Osteoblast (primary cell): ENCODE measurements at regions not wholly inside any gene's neighbourhood (a gene's known extent, or its start where the extent isn't known, plus 50 kb on each side); places are given as distances from the start of the nearest gene placed in this dataset.
"Not testable (repeated sequence)": the region's sequence is repeated elsewhere in the genome, so short reads cannot be mapped to it uniquely, and the experiment has no call there.

Experiments
- DNase-seq: peaks from one replicate; pipeline ENCODE4 v3.0.0; 2011; ENCODE audit warnings: low spot score, mixed read lengths; ENCODE audit not compliant: insufficient read length; ENCODE audit errors: missing footprints
- H2AFZ ChIP-seq: 2 replicates; pipeline ENCODE4 v1.6.0; 2011; ENCODE audit warnings: mild to moderate bottlenecking, low read length
- H3K27ac ChIP-seq: 2 replicates; pipeline ENCODE4 v1.5.1; 2011; ENCODE audit warnings: mild to moderate bottlenecking, low read depth, low read length, moderate library complexity
- H3K27me3 ChIP-seq: 2 replicates; pipeline ENCODE4 v1.6.0; 2012; ENCODE audit warnings: mild to moderate bottlenecking, control low read depth, inconsistent platforms, low read length, moderate library complexity; ENCODE audit not compliant: insufficient read depth
- H3K36me3 ChIP-seq: 2 replicates; pipeline ENCODE4 v1.5.1; 2011; ENCODE audit warnings: mild to moderate bottlenecking, low read length, control low read depth, moderate library complexity; ENCODE audit not compliant: insufficient read depth
- H3K4me1 ChIP-seq: 2 replicates; pipeline ENCODE4 v1.5.1; 2011; ENCODE audit warnings: mild to moderate bottlenecking, low read length, control low read depth, moderate library complexity; ENCODE audit not compliant: insufficient read depth
- H3K4me2 ChIP-seq: 2 replicates; pipeline ENCODE4 v1.6.0; 2011; ENCODE audit warnings: mild to moderate bottlenecking, low read length; ENCODE audit not compliant: insufficient read depth
- H3K4me3 ChIP-seq: fragments of 200-600 bp; sonication (generic); 3 replicates; pipeline ENCODE4 v1.5.1; 2012; ENCODE audit warnings: mild to moderate bottlenecking, low read length, inconsistent platforms; ENCODE audit not compliant: insufficient read depth
- H3K79me2 ChIP-seq: 2 replicates; pipeline ENCODE4 v1.6.0; 2012; ENCODE audit warnings: mild to moderate bottlenecking, low read length, control low read depth, inconsistent platforms; ENCODE audit not compliant: insufficient read depth
- H3K9me3 ChIP-seq: 2 replicates; pipeline ENCODE4 v1.5.1; 2011; ENCODE audit warnings: low read depth, low read length, control low read depth
- H4K20me1 ChIP-seq: 2 replicates; pipeline ENCODE4 v1.6.0; 2012; ENCODE audit warnings: mild to moderate bottlenecking, low read length, control low read depth; ENCODE audit not compliant: insufficient read depth
- TF ChIP-seq, protein P1 (sequence below): IDR thresholded peaks from 2 replicates; pipeline ENCODE4 v1.5.1; 2011; ENCODE audit warnings: mild to moderate bottlenecking, low read depth, low read length, moderate library complexity; ENCODE audit errors: extremely low read depth

DNA sequence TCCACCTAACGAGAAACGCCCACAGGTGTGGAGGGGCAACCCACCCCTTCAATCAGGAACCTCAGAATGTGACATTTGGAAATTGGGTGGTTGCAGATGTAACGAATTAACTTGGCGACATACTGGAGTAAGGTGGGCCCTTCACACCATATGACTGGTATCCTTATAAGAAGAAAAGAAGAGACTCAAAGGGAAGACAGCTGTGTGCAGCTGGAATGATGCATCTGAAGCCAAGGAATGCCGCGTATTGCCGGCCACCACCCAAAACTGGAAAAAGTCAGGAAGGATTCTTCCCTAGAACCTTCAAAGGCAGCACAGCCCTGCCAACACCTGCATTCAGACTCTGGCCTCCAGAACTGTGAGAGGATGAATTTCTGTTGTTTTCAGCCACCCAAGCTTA lies 270.0 kb upstream of the FRG2C start:
- H3K27me3 ChIP-seq, H3K4me2 ChIP-seq, H4K20me1 ChIP-seq, H3K79me2 ChIP-seq, DNase-seq, H3K27ac ChIP-seq, H3K4me1 ChIP-seq, H3K9me3 ChIP-seq, H2AFZ ChIP-seq, H3K36me3 ChIP-seq, H3K4me3 ChIP-seq: not testable (repeated sequence)

DNA sequence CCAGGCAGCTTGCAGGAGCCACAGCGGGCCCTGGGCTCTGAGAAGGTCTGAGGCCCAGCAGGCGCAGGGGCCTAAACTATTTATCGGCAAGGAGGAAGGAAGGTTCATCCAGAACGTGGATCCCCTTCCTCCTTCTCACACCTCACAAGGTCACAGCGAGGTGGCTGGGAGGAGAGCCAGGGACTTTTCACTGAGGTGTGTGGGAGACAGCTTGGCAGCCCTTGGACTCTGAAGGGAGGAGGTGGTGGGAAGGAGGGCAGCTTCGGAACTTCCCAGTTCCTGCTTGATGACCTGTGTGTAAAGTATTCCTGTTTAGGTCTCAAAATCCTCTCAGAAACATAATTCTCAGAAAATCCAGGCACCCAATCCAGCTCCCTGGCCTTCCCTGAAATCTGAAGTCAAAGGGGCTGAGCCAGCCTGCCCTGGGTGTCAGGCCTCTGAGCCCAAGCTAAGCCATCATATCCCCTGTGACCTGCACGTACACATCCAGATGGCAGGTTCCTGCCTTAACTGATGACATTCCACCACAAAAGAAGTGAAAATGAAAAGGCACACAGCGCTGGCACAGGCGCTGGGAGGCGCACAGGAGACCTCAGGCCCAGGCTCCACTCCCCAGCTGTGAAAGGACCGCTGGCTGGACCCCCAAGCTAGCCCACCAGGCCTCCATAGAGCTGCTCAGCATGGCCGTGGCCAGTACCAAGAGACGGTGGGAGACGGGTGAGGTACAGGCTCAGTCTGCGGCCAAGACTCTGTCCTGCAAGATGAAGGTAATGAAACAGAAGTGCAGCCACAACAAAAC lies 269.4 kb upstream of the FRG2C start:
- not testable (repeated sequence) for H3K36me3 ChIP-seq, H4K20me1 ChIP-seq, H3K9me3 ChIP-seq, H3K4me3 ChIP-seq, H3K27ac ChIP-seq, H3K27me3 ChIP-seq, H2AFZ ChIP-seq, H3K4me2 ChIP-seq, H3K79me2 ChIP-seq, H3K4me1 ChIP-seq
- peak; percentile 4 for DNase-seq

DNA sequence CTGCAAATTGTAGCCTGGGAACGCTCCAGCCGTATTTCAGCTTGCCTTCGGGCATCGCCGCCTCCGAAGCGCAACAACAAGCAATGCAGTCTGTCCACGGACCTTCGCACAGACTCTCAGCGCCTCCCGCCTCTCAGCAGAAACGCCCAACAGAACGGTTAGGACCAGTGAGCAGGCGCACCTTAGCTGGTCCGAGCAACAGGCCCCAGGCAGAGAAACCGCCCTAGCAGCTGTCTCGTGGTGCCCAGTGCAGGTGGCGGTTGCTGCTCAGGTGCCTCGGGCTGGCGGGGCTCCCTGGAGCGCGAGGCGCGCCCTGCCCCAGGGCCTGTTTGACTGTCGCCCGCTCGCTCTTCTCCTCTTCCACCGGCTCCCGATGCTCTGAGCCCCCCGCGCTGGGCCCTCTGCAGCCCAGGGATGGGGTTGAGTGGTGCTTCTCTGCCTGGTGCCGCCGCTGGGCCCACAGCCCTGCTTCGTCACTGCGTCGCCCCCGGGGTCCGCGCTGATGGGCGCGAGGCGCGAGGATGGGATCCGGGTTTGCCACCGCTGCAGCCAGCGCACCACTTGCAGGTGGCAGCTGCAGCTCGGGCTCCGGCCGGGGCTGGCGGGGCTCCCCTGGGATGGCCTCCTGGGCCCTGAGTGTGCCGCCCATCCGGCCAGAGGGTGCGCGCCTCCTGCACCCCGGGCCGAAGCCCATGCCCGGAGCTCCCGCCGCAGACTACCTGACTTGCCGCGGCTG lies 268.4 kb upstream of the FRG2C start:
- peak; percentile 38 for DNase-seq
- H3K4me3 ChIP-seq: peak overlapping the region; percentile 19
- H2AFZ ChIP-seq: no peak overlapping the region
- H3K36me3 ChIP-seq: no peaks in the 10 kb centered on the region
- H3K9me3 ChIP-seq: no peaks in the 10 kb centered on the region
- TF ChIP-seq, protein P1, sequence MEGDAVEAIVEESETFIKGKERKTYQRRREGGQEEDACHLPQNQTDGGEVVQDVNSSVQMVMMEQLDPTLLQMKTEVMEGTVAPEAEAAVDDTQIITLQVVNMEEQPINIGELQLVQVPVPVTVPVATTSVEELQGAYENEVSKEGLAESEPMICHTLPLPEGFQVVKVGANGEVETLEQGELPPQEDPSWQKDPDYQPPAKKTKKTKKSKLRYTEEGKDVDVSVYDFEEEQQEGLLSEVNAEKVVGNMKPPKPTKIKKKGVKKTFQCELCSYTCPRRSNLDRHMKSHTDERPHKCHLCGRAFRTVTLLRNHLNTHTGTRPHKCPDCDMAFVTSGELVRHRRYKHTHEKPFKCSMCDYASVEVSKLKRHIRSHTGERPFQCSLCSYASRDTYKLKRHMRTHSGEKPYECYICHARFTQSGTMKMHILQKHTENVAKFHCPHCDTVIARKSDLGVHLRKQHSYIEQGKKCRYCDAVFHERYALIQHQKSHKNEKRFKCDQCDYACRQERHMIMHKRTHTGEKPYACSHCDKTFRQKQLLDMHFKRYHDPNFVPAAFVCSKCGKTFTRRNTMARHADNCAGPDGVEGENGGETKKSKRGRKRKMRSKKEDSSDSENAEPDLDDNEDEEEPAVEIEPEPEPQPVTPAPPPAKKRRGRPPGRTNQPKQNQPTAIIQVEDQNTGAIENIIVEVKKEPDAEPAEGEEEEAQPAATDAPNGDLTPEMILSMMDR: no peak
- no peaks in the 10 kb centered on the region for H4K20me1 ChIP-seq
- no peaks in the 10 kb centered on the region for H3K79me2 ChIP-seq
- no peaks in the 10 kb centered on the region for H3K4me1 ChIP-seq
- no peak overlapping the region for H3K27ac ChIP-seq
- peaks cover 3% of the 10 kb centered on the region for H3K27me3 ChIP-seq
- peak overlapping the region; percentile 15 for H3K4me2 ChIP-seq

DNA sequence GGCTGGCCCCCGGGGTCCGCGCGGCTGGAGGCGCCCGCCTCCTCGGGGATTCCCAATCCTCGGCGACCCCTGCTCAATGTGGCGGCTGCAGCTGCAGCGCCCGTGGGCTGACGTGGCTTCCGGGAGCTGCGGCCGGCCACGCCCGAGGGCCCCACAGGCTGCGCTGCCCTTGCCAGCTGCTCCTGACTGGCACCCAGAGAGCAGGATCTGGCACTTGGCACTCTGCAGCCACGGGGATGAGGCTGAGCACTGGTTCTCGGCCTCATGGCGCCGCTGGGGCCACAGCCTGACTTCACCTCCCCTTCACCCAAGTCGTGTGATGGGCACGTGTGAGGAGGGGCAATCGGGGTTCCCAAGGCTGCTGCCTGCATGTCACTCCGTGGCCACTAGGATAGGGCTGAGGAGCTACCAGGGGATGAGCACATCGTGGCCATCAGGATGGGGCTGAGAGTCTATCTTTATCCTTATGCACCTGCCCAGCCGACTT lies 267.8 kb upstream of the FRG2C start:
- no peaks in the 10 kb centered on the region for H3K79me2 ChIP-seq
- H3K27me3 ChIP-seq: peaks cover 3% of the 10 kb centered on the region
- H3K36me3 ChIP-seq: no peaks in the 10 kb centered on the region
- peak overlapping the region; percentile 15 for H3K4me2 ChIP-seq
- peak overlapping the region; percentile 19 for H3K4me3 ChIP-seq
- peak; percentile 41 for DNase-seq
- H4K20me1 ChIP-seq: no peaks in the 10 kb centered on the region
- peak overlapping the region; percentile 56 for H2AFZ ChIP-seq
- no peaks in the 10 kb centered on the region for H3K4me1 ChIP-seq
- no peaks in the 10 kb centered on the region for H3K9me3 ChIP-seq
- no peak overlapping the region for H3K27ac ChIP-seq
- TF ChIP-seq, protein P1: no peak

DNA sequence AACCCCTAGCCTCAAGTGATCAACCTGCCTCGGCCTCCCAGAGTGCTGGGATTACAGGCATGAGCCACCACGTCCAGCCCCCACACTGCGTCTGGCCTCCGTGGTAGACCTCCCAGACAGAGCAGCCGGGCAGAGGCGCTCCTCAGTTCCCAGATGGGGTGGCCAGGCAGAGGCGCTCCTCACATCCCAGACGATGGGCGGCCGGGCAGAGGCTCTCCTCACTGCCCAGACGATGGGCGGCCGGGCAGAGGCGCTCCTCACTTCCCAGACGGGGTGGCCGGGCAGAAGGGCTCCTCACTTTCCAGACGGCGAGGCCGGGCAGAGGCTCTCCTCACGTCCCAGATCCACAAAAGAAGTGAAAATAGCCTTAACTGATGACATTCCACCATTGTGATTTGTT lies 266.6 kb upstream of the FRG2C start:
- not testable (repeated sequence) for H3K4me2 ChIP-seq

More for the DNA sequence above, 266.6 kb upstream of the FRG2C start:
- H2AFZ ChIP-seq, H3K9me3 ChIP-seq, H3K4me1 ChIP-seq, H3K27me3 ChIP-seq, H3K27ac ChIP-seq, DNase-seq, H3K36me3 ChIP-seq, H3K4me3 ChIP-seq, H3K79me2 ChIP-seq, H4K20me1 ChIP-seq: not testable (repeated sequence)
